Testis (tissue), 2 donors: ENCODE measurements at regions not wholly inside any gene's neighbourhood (a gene's known extent, or its start where the extent isn't known, plus 50 kb on each side); places are given as distances from the start of the nearest gene placed in this dataset.

ENCODE experiments used
- POLR2A ChIP-seq: fragments of 450-650 bp; IDR thresholded peaks from one replicate; pipeline ENCODE4 v1.6.1; 2017; ENCODE audit warnings: antibody characterized with exemption, mild to moderate bottlenecking, moderate library complexity
- TF ChIP-seq, protein P1 (sequence below), 3 experiments: fragments of 450-650 bp in 2 of 3; fragments of 200-600 bp in 1 of 3; sonication (generic) in 1 of 3; IDR thresholded peaks; one replicate each; pipeline ENCODE4 v1.5.1; 2016 to 2019; ENCODE audit warnings: antibody characterized with exemption in 3 of 3, mild to moderate bottlenecking in 2 of 3, moderate library complexity in 1 of 3

DNA sequence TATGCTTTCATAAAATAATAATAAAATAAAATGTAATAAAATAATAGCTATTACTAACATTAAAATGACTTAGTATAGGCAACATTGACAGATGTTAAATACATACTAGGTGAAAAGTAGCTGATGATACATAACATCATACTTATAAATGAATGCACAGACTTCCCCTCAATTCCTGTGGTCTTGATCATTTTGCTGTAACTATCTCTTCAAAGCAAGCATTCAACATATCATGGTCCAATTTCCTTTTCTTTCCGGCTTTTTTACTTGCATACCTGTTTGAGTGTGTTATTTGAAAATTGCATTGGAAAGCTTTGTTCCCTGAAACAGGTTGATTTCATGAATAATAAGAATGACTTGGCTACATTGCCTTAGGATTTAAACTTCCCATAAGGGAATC lies 309.3 kb downstream of the HDGFL1 start:
- TF ChIP-seq POLR2A, result no peak
- TF ChIP-seq, protein P1, sequence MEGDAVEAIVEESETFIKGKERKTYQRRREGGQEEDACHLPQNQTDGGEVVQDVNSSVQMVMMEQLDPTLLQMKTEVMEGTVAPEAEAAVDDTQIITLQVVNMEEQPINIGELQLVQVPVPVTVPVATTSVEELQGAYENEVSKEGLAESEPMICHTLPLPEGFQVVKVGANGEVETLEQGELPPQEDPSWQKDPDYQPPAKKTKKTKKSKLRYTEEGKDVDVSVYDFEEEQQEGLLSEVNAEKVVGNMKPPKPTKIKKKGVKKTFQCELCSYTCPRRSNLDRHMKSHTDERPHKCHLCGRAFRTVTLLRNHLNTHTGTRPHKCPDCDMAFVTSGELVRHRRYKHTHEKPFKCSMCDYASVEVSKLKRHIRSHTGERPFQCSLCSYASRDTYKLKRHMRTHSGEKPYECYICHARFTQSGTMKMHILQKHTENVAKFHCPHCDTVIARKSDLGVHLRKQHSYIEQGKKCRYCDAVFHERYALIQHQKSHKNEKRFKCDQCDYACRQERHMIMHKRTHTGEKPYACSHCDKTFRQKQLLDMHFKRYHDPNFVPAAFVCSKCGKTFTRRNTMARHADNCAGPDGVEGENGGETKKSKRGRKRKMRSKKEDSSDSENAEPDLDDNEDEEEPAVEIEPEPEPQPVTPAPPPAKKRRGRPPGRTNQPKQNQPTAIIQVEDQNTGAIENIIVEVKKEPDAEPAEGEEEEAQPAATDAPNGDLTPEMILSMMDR (IDR thresholded peaks at IDR 0.05), result no peak
